GM12864 (cell line): ENCODE measurements at regions not wholly inside any gene's neighbourhood (a gene's known extent, or its start where the extent isn't known, plus 50 kb on each side); places are given as distances from the start of the nearest gene placed in this dataset.

Source experiments
- DNase-seq: peaks from one replicate; pipeline ENCODE4 v3.0.0-alpha.2; 2011; ENCODE audit warnings: low read depth
- H3K4me3 ChIP-seq: 2 replicates; pipeline ENCODE4 v1.5.1; 2011; ENCODE audit warnings: mild to moderate bottlenecking, low read depth, low read length, control low read depth
- CTCF ChIP-seq: IDR thresholded peaks from 2 replicates; pipeline ENCODE4 v1.5.1; 2011; ENCODE audit warnings: low read depth, mild to moderate bottlenecking, moderate library complexity, low read length, control low read depth, inconsistent platforms; ENCODE audit errors: missing control alignments

GRCh38 chr3:181660337-181660736 is 51.4 kb upstream of the SOX2 start:
- no peak for TF ChIP-seq CTCF
- H3K4me3 ChIP-seq = no peak overlapping the region
- no peak for DNase-seq

GRCh38 chr3:181637456-181637855 is 74.3 kb upstream of the SOX2 start:
- TF ChIP-seq CTCF = no peak
- no peak overlapping the region for H3K4me3 ChIP-seq
- DNase-seq = no peak

GRCh38 chr3:181637056-181637455 is 74.7 kb upstream of the SOX2 start:
- TF ChIP-seq CTCF = no peak
- no peak overlapping the region for H3K4me3 ChIP-seq
- no peak for DNase-seq

GRCh38 chr3:181635141-181635540 is 76.6 kb upstream of the SOX2 start:
- DNase-seq = no peak
- H3K4me3 ChIP-seq = no peak overlapping the region
- TF ChIP-seq CTCF = no peak

GRCh38 chr3:181633556-181633955 is 78.2 kb upstream of the SOX2 start:
- TF ChIP-seq CTCF = no peak
- H3K4me3 ChIP-seq = no peak overlapping the region
- DNase-seq = no peak

GRCh38 chr3:181631901-181632300 is 79.8 kb upstream of the SOX2 start:
- TF ChIP-seq CTCF = no peak
- no peak for DNase-seq
- H3K4me3 ChIP-seq = no peak overlapping the region

- no peak for TF ChIP-seq CTCF
- no peak overlapping the region for H3K4me3 ChIP-seq
- no peak for DNase-seq
Observed at GRCh38 chr3:181630853-181631252, 80.9 kb upstream of the SOX2 start.
